ENCODE measurements at regions not wholly inside any gene's neighbourhood (a gene's known extent, or its start where the extent isn't known, plus 50 kb on each side); places are given as distances from the start of the nearest gene placed in this dataset.

DNA sequence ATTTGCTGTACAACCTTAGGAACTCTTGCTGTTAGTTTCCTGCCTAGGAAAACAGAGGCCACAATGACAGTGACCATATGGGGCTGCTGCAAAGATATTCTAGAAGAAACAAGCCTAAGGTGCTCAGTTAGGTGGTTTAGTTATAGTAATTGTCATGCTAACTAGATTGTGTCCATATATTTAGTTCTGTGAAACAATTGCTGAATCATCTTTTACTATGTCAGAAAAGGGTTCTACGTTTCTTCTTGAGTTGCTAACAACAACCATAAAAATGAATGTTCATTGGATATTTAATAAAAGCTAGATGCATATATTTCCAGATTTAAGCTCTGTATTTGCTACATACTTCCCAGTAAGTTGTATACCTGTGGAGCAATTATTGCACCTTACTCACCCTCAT, 597.2 kb upstream of the KLHL29 start:
- no peak for DNase-seq
- H3K9ac ChIP-seq (ENCODE audit: low read depth, low read length) = no peak overlapping the region
- H3K4me1 ChIP-seq (ENCODE audit: control insufficient read depth, insufficient read depth, low read length) = no peaks in the 10 kb centered on the region
- TF ChIP-seq MAFK (IDR thresholded peaks at IDR 0.05; ENCODE audit: low read depth, low read length) = 0 out of 2 replicates have a peak, but pooled peaks have one; percentile 6
- no peak for TF ChIP-seq POLR2A (IDR thresholded peaks at IDR 0.05; ENCODE audit: low read depth, low read length)
- TF ChIP-seq RCOR1 (IDR thresholded peaks at IDR 0.05; ENCODE audit: insufficient replicate concordance, low read length) = no peak
- TF ChIP-seq MAZ (IDR thresholded peaks at IDR 0.05; ENCODE audit: borderline replicate concordance, low read depth, low read length) = no peak
- no peak overlapping the region for H2BK15ac ChIP-seq (ENCODE audit: low read depth, low read length)
- H4K5ac ChIP-seq (ENCODE audit: low read depth, low read length) = no peak overlapping the region
- H2BK5ac ChIP-seq (ENCODE audit: low read depth, low read length, poor library complexity, severe bottlenecking) = no peak overlapping the region
- H3K14ac ChIP-seq (replicated peaks; ENCODE audit: low read depth, low read length) = no peak overlapping the region
- no peak overlapping the region for H2BK20ac ChIP-seq (ENCODE audit: low read depth, low read length)
- H3K9me1 ChIP-seq (ENCODE audit: insufficient read depth, low read length) = no peaks in the 10 kb centered on the region
- H3K27me3 ChIP-seq (ENCODE audit: control insufficient read depth, insufficient read depth, low read length) = no peaks in the 10 kb centered on the region
- no peaks in the 10 kb centered on the region for H3K36me3 ChIP-seq (ENCODE audit: control insufficient read depth, insufficient read depth, low read length)
- H3K18ac ChIP-seq (ENCODE audit: low read depth, low read length) = no peak overlapping the region
- intact Hi-C loops (cut with micrococcal nuclease) (no loop called here), in situ Hi-C loops (cut with MboI; ENCODE audit: low sequenced_read_pairs) (no loop called here), dilution Hi-C loops (cut with HindIII; ENCODE audit: low sequenced_read_pairs, unreplicated experiment) (no loop called here)
- no peak overlapping the region for H3K27ac ChIP-seq (ENCODE audit: insufficient read depth, low read length)
- H3K56ac ChIP-seq (ENCODE audit: extremely low read depth, insufficient read depth, low read length) = no peak overlapping the region
- H2AK5ac ChIP-seq (ENCODE audit: low read depth, low read length) = no peak overlapping the region
- H2BK120ac ChIP-seq (ENCODE audit: low read depth, low read length) = no peak overlapping the region
- no peak for ATAC-seq (ENCODE audit: low read depth)
- H3K9me3 ChIP-seq (ENCODE audit: control insufficient read depth, insufficient read depth, low read length) = peaks cover 6% of the 10 kb centered on the region; the same call in 1 of the 2 replicates
- H3K4me3 ChIP-seq (ENCODE audit: insufficient read depth, low read depth, low read length) = no peak overlapping the region
- no CpG with 5 or more reads among the region's 1 CpG for whole genome bisulfite sequencing, 2 experiments (ENCODE audit: extremely low coverage in 2 of 2, insufficient read length in 1 of 2)
- H3K23ac ChIP-seq (ENCODE audit: low read depth, low read length) = no peak overlapping the region
- no peaks in the 10 kb centered on the region for H4K20me1 ChIP-seq (ENCODE audit: insufficient read depth, low read length)
- H2AK9ac ChIP-seq (replicated peaks; ENCODE audit: low read depth, low read length, poor library complexity) = no peak overlapping the region
- H3K4me2 ChIP-seq (ENCODE audit: low read depth, low read length) = no peak overlapping the region
- no peak overlapping the region for H3K4ac ChIP-seq (ENCODE audit: low read depth, low read length)
- no TSS peak for BruUV-seq (replicated peaks)
- H4K8ac ChIP-seq (ENCODE audit: low read depth in 2 of 2, low read length in 2 of 2) = no peak overlapping the region
- H3K79me1 ChIP-seq (ENCODE audit: low read depth in 1 of 2, low read length in 2 of 2) = no peaks in the 10 kb centered on the region
- no peak overlapping the region for H4K91ac ChIP-seq (ENCODE audit: insufficient read depth, low read depth, low read length)
- H2AFZ ChIP-seq (replicated peaks; ENCODE audit: low read length, poor library complexity) = no peak overlapping the region
- POLR2A ChIA-PET (ENCODE audit: unreplicated experiment) = no interaction called here
- CTCF ChIA-PET = no interaction called here

Measured in IMR-90 (cell line).